ENCODE measurements at regions not wholly inside any gene's neighbourhood (a gene's known extent, or its start where the extent isn't known, plus 50 kb on each side); places are given as distances from the start of the nearest gene placed in this dataset.

- no peak for DNase-seq (ENCODE audit: low read depth)
Observed at GRCh38 chr17:77771587-77771986, 186.9 kb upstream of the TNRC6C start.

- no peak for DNase-seq (ENCODE audit: low read depth)
Observed at GRCh38 chr17:77771998-77772397, 186.5 kb upstream of the TNRC6C start.

- peak; percentile 54 for DNase-seq (ENCODE audit: low read depth)
Observed at GRCh38 chr17:77772461-77772897, 186.0 kb upstream of the TNRC6C start.

DNA sequence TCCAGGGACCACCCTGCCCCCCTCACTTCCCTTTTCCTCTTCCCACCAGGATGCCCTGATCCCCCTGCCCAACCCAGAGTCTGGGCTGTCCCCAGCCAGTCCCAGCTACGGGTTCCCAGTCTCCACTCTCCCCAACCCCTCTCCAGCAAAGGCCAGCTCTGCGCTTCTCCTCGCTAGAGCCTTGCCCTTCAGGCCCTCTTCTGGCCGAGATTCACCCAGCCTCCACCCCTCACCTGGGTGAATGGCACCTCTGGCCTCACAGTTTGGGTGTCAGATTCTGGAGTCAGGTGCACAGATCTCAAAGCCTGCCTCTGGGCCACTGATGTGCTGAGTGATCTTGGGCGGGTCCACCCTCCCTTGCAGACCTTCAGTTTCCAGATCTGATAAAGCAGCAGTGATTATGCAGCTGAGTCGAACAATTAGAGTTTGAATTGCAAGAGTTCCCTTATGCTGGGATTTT is 185.6 kb upstream of the TNRC6C start:
- DNase-seq (ENCODE audit: low read depth), result no peak

DNA sequence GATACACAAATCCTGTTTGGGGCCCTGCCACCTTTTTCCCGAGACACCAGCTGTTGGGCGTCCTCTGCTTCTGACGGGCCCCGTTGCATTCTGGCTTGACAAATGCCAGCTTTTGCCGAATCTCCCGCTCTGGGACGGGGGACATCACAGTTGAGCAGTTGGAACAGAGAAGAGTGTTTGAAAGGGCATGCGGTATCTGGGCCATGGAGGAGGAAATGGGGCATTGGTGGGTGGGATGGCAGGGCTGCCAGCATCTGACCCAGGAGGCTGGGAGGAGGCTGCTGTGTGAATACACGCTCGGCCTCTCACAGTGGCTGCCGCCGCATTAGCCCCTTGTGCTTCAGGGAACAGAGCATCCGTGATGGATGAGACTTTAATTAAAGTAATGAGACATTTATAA is 184.3 kb upstream of the TNRC6C start:
- no peak for DNase-seq (ENCODE audit: low read depth)

DNA sequence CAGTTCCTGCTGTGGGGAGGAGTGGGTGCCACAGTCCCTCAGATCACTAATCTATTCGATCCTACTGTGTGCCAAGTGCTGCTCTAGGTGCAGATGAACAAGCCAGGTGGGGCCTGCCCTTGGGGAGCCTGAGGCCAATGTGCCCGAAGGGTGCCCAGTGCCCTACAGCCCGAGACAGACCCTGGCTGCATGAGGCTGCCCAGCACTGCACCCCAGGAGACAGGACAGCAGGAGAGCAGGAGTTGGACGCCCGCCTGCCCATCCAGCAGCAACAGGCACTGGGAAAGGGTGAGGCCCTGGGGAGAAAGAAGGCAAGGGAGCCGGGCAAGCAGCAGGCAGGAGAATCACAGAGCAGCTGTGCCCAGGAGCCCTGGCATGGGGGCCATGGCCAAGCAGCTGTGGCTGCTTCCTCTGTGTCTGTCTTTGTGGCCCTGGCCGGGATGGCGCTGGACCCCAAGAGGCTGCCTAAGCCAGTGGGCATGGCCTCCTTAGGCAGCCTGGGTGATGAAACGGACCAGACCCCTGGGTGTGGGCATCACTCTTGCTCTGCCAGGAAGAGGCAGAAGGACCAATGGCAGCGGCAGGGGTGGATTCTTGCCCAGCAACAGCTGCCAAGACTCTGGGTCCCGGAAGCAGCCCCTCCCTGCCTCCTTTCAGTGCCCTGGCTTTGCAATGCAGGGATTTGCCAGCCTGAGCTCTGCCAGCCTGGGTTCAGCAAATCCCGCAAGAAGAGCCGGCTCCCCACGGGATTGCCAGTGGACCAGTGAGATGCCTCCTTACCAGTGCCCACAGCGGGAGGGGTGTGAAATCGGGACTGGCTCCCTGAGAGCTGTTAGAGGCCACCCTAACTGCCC is 179.6 kb upstream of the TNRC6C start:
- no peak for DNase-seq (ENCODE audit: low read depth)

GRCh38 chr17:77779711-77780539 is 178.6 kb upstream of the TNRC6C start:
- no peak for DNase-seq (ENCODE audit: low read depth)

DNA sequence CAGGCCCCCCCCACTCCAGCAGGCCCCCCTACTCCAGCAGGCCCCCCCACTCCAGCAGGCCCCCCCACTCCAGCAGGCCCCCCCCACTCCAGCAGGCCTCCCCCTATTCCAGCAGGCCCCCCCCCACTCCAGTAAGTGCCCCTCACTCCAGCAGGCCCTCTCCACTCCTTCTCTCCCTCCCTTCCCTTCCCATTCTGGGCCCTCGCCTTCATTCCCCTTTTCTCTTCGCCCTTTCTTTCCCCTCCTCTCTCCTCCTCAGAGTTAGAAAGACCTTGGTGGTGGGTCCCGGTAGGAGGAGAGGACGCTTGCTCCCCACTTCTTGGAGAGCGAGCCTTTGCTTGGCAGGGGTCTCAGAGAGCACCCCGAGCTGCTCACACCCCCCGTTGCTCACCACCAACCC is 177.0 kb upstream of the TNRC6C start:
- no peak for DNase-seq (ENCODE audit: low read depth)

- DNase-seq (ENCODE audit: low read depth), result no peak
Observed at GRCh38 chr17:77782201-77782600, 176.3 kb upstream of the TNRC6C start.

DNA sequence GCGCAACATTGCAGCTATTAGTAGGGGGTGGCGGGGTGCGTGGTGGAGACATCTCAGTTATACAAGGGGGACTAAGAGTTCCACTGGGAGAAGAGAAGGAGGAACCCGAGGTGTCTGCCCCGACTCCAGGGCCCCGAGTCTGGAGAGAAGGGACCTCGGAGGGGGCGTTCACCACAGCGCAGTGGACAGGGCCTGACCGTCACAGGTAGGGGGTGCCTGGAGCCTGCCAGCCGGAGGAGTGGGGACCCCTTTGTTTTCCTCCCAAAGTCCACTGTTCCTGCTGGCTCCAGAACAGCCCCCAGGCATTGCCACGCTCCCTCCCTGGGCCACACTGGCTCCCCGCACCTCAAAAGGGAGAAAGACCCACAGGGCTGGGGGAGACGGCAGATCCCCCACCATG is 175.9 kb upstream of the TNRC6C start:
- DNase-seq (ENCODE audit: low read depth), result no peak

- peak; percentile 26 for DNase-seq (ENCODE audit: low read depth)
Observed at GRCh38 chr17:77783991-77784820, 174.3 kb upstream of the TNRC6C start.

DNA sequence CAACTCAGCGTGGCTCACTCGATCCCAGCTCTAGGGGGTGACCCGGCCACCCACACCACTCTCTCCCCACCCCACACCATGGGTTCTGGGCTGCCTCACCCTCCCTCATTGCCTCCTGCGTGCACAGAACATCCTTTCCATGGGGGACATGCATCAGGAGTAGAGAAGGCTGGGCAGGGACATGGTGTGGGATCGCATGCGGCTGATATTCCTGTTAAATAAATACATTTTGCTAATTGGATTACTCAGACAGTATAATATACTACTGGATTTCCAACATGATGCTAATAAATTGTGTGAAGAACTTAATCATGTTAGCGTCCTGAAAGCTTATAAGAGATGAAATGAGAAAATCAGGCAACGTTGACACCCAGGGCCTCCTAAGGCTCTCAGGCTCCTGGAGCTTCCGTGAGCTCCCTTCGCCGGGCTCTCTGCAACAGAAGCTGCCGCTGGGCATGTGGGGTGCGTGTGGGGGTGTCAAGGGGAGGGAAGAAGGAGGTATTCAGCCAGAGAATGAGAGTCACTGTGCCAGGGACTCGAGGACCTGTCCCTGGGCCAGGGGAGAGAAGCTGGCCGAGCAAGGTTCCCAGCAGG is 173.1 kb upstream of the TNRC6C start:
- DNase-seq (ENCODE audit: low read depth), result no peak

- no peak for DNase-seq (ENCODE audit: low read depth)
Observed at GRCh38 chr17:77786090-77786489, 172.4 kb upstream of the TNRC6C start.

DNA sequence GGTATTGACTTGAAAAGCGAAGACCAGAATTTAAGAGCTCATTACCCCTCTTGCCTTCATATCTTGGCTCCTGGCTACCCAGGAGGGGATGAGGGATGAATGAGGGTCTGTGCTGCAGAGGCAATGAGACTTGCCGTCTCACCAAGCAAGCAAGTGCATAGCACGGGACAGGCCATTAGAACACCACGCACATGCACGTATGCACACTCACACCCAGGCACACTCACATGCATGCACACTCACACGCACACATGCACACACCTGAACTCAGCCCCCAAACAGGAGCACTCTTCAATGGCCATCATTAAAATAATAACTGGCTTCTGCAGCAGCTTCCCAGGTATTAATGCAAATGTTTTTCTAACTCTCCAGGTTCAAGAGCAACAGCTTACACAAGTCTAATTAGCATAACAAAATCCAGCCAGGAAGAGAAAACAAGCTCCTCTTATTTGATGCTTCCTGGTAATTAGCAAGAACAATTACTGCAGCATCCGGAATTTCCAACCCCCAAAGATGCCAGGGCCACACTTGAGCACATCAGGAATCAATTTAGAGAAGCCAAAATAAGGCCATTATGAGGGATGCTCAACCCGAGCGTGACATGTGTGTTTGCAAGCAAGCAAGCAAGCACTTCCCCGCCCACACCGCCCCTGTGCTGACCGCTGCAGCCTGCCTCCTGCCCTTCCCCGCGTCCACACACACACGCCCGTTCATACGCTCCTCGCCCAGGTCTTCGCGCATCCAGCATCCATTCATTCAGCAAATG is 171.6 kb upstream of the TNRC6C start:
- DNase-seq (ENCODE audit: low read depth), result no peak

DNA sequence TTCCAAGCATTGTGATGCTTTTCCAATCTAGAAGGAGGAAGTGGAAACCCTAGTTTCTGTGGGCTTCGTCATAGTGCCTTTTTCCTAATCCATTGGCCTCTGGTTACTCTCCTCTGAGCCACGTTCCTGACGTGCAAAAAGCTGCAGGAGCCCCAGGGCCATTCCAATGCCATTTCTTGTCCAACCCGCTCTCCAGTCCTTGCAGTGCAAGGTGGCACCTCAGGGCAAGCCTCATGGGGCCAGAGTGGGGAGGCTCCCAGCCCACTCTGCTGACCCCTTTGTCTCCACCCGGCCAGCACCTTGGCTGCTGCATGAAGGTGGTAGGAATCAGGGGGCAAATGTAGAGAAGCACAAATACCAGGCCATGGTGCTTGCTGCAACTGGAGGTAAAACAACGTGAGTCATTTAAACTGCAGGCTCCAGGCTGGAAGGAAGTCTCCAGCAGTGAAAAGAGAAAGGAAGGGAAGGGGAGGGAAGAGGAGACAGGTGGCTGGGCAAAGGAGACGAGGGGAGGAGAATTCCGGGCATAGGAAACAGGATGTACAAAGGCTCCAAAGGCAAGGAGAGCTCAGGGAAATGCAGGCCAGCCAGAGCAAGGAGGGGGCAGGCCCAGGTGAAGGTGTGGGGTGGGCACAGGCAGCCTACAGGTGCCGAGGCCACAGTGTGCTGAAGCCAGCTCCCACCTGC is 168.2 kb upstream of the TNRC6C start:
- no peak for DNase-seq (ENCODE audit: low read depth)

- no peak for DNase-seq (ENCODE audit: low read depth)
Observed at GRCh38 chr17:77792626-77793025, 165.9 kb upstream of the TNRC6C start.

- DNase-seq (ENCODE audit: low read depth), result no peak
Observed at GRCh38 chr17:77793146-77793970, 165.1 kb upstream of the TNRC6C start.

- DNase-seq (ENCODE audit: low read depth), result no peak
Observed at GRCh38 chr17:77793971-77794235, 164.6 kb upstream of the TNRC6C start.

DNA sequence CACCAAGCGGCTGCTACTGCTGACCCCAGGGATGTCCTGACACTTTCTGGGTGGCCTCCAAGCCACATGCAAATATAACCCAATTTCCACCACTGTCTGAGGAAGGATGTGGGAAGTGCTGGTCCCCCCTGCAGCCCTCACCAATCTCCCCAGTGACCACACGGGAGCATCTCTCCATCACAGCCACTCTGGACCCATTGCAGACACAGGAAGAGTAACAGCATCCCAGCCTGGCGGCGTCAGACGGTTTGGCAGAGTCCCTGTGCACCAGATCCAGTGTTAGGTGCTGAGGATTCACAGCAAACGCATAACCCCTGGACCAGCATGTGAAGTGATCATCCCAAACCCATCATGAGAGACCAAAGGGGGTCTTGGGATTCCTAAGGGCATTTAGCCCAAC is 163.7 kb upstream of the TNRC6C start:
- DNase-seq (ENCODE audit: low read depth), result no peak

DNA sequence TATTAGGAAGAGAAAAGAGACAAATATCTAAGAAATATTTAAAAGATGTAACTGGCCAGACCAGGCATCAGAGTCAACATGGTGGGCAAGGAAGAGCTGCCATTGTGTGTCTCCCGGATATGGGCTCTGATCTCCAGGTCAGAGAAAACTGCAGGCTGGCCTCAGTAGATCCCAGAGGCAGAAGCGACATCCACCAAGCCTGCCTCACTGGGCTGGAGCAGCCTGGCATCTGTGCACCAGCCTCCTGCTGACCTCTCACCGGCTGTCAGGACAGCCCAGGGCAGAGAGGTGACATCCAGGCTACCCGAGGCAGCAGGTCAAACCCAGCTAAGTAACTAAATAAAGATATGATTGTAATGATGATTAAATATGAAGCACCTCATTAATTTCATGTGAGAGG is 162.8 kb upstream of the TNRC6C start:
- DNase-seq (ENCODE audit: low read depth), result no peak

All from activated T-cell treated with anti-CD3 and anti-CD28 coated beads for 48 hours (primary cell).